ENCODE measurements at regions not wholly inside any gene's neighbourhood (a gene's known extent, or its start where the extent isn't known, plus 50 kb on each side); places are given as distances from the start of the nearest gene placed in this dataset.
"Not testable (repeated sequence)": the region's sequence is repeated elsewhere in the genome, so short reads cannot be mapped to it uniquely, and the experiment has no call there.

DNA sequence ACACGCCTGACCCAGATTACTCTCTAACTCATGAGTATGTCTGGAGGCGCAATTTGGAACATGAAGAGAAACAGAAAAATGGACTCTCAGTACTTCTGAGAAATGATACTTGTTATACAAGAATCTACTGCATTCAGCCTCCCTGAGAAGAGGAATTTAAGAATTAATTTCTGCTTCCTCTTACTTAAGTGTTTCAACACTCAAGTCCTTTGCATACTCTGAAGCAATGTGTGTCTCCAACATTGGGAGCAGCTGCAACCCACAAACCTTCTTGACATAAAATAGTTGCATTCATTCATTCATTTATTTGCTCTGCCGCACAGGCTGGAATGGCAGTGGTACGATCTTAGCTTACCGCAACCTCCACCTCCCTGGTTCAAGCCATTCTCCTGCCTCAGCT lies 199.8 kb downstream of the NPIPA7 start:
- H3K9me3 Mint-ChIP-seq = peaks cover 9% of the 10 kb centered on the region
- H3K27me3 Mint-ChIP-seq (ENCODE audit: low read depth) = peaks cover 3% of the 10 kb centered on the region
- H3K36me3 Mint-ChIP-seq (ENCODE audit: low read depth) = no peaks in the 10 kb centered on the region
- H3K4me1 Mint-ChIP-seq = no peaks in the 10 kb centered on the region
- TF ChIP-seq, protein P1, sequence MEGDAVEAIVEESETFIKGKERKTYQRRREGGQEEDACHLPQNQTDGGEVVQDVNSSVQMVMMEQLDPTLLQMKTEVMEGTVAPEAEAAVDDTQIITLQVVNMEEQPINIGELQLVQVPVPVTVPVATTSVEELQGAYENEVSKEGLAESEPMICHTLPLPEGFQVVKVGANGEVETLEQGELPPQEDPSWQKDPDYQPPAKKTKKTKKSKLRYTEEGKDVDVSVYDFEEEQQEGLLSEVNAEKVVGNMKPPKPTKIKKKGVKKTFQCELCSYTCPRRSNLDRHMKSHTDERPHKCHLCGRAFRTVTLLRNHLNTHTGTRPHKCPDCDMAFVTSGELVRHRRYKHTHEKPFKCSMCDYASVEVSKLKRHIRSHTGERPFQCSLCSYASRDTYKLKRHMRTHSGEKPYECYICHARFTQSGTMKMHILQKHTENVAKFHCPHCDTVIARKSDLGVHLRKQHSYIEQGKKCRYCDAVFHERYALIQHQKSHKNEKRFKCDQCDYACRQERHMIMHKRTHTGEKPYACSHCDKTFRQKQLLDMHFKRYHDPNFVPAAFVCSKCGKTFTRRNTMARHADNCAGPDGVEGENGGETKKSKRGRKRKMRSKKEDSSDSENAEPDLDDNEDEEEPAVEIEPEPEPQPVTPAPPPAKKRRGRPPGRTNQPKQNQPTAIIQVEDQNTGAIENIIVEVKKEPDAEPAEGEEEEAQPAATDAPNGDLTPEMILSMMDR (IDR thresholded peaks at IDR 0.05; ENCODE audit: unreplicated experiment in 3 of 3) = no peak
- no peak overlapping the region for H3K27ac Mint-ChIP-seq
- H3K4me3 Mint-ChIP-seq = no peak overlapping the region

DNA sequence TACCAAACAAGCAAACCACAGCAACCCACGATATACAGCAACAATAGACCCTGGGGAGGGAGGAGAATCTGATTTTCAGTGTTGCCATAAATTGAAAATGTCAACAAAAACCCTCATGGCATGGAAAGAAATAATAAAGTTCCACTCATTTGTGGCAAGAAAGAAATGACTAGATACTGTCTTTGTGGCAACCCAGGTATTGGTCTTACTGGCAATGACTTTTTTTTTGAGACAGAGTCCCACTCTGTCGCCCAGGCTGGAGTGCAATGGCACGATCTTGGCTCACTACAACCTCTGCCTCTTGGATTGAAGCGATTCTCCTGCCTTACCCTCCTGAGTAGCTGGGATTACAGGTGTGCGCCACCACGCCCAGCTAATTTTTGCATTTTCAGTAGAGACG lies 204.0 kb downstream of the NPIPA7 start:
- H3K36me3 Mint-ChIP-seq (ENCODE audit: low read depth); H3K4me3 Mint-ChIP-seq; H3K4me1 Mint-ChIP-seq; H3K27me3 Mint-ChIP-seq (ENCODE audit: low read depth); H3K27ac Mint-ChIP-seq; H3K9me3 Mint-ChIP-seq: not testable (repeated sequence)

DNA sequence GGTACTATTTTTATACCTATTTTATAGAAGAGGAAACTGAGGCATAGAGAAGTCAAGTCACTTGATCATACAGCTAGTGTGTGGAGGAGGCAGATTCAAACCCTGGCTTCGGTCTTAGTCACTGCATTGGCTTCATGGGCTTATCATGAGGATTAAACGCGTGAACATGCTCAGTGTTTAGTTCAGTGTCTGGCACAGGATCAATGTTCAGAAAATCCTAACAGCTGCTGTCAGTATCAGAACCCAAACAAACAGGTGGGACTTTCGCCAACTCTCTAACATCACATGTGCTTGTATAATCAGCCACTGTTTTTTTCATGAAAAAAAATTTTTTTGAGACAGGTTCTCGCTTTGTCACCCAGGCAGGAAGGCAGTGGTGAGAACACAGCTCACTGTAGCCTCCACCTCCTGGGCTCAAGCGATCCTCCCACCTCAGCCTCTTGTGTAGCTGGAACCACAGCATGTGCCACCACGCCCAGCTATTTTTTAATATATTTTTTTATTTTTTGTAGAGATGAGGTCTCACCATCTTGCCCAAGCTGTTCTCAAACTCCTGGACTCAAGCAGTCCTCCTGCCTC lies 207.2 kb downstream of the NPIPA7 start:
- not testable (repeated sequence) for H3K27ac Mint-ChIP-seq, H3K4me3 Mint-ChIP-seq

DNA sequence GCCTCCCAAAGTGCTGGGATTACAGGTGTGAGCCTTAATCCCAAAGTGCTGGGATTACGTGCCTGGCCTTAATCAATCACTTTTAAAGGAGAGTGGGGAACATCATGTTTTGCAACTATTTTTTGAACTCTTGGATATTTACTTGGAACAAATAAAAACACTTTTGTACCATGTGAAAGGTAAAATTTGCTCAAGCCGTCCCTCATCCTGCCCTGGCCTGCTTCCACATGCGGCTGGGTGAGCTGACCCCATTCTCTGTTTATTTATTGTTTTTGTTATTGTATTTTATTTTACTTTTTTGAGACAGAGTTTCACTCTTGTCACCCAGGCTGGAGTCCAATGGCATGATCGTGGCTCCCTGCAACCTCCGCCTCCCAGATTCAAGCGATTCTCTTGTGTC lies 208.0 kb downstream of the NPIPA7 start:
- H3K27me3 Mint-ChIP-seq (ENCODE audit: low read depth); H3K4me1 Mint-ChIP-seq; H3K27ac Mint-ChIP-seq; H3K9me3 Mint-ChIP-seq; H3K36me3 Mint-ChIP-seq (ENCODE audit: low read depth); H3K4me3 Mint-ChIP-seq: not testable (repeated sequence)

More for the DNA sequence above, 207.2 kb downstream of the NPIPA7 start:
- H3K4me1 Mint-ChIP-seq; H3K9me3 Mint-ChIP-seq; H3K27me3 Mint-ChIP-seq (ENCODE audit: low read depth); H3K36me3 Mint-ChIP-seq (ENCODE audit: low read depth): not testable (repeated sequence)

DNA sequence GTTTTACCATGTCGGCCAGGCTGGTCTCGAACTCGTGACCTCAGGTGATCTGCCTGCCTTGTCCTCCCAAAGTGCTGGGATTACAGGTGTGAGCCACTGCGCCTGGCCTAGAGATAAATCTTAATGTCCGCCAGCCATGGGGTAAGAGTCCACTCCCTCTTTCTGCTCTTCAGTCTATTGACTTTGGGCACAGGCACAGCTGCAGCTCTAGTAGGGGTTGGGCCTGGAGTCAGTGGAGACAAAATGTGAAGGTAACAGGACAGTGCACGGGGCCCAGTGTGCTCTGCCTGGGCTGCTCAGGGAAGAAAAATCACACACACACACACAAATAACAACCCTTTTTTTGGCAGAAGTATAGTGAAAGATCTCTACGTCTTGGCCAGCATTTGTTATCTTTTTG lies 209.5 kb downstream of the NPIPA7 start:
- not testable (repeated sequence) for H3K9me3 Mint-ChIP-seq; H3K4me3 Mint-ChIP-seq; H3K4me1 Mint-ChIP-seq; H3K36me3 Mint-ChIP-seq (ENCODE audit: low read depth); H3K27me3 Mint-ChIP-seq (ENCODE audit: low read depth); H3K27ac Mint-ChIP-seq

DNA sequence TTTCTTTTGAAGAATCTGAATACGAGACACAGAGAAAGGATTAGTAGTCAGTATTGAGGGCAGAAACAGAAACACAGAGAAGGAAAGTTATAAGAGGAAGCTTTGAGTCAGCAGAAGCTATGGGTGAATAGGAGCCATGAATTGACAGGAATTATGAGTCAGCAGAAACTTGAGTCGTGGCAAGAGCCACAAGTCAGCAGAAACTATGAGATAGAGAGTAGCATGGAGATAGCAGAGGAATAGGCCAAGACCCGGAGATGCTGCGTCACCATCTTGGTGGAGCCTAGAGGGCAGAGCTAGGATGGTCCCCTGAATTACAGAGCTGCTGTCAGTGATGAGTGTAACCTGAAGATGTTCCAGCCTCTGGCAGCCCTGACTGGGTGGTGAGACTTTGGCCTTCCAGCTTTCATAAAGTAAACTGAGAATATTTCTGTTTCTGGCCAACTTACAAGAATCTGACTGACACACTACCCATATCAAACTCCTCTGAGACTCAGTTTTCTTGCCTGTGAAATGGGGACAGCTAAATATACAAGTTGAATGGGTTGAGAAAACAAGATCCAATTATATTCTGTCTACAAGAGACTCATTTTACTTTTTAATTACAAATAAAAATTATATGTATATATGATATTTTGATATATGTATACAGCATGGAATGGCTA lies 211.8 kb downstream of the NPIPA7 start:
- not testable (repeated sequence) for H3K36me3 Mint-ChIP-seq (ENCODE audit: low read depth); H3K4me1 Mint-ChIP-seq; H3K27me3 Mint-ChIP-seq (ENCODE audit: low read depth); H3K27ac Mint-ChIP-seq; H3K4me3 Mint-ChIP-seq; H3K9me3 Mint-ChIP-seq

DNA sequence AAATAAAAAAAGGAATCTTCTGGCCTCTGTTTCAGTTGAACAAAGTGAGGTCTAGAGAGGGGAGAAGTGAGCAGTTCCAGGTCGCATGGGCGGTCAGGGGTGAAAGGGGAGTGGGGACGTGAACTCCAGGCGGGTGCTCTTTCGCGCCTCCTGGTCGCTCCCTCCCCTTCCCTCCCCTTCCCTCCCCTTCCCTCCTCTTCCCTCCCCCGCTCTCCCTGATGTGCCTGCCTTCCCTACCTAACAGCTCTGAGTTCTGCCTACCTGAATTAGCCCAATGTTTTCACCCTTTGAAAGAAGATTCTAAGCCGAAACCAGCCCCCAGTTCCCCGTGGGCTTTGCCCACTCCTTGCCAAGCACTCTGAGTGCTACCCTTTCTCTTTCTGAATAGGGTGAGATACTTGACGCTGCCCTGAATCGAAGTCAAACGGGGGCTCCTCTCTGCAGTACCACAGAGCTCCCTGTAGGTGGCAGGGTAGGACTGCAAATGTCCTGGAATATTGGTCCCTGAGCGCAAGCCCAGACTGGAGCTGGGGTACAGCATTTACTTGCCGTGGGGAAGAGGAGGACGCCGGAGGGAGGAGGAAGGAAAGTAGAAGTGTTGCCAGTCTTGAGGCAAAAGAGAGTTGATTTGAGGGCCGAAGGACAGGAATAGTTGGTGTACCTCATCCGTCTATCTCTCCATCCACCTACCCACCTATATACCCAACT lies 214.4 kb downstream of the NPIPA7 start:
- not testable (repeated sequence) for H3K4me3 Mint-ChIP-seq; H3K4me1 Mint-ChIP-seq; H3K9me3 Mint-ChIP-seq; H3K36me3 Mint-ChIP-seq (ENCODE audit: low read depth); H3K27ac Mint-ChIP-seq; H3K27me3 Mint-ChIP-seq (ENCODE audit: low read depth)
- TF ChIP-seq, protein P1 (IDR thresholded peaks at IDR 0.05; ENCODE audit: unreplicated experiment in 3 of 3) = peak; percentile 54 to 62 (median 61)

DNA sequence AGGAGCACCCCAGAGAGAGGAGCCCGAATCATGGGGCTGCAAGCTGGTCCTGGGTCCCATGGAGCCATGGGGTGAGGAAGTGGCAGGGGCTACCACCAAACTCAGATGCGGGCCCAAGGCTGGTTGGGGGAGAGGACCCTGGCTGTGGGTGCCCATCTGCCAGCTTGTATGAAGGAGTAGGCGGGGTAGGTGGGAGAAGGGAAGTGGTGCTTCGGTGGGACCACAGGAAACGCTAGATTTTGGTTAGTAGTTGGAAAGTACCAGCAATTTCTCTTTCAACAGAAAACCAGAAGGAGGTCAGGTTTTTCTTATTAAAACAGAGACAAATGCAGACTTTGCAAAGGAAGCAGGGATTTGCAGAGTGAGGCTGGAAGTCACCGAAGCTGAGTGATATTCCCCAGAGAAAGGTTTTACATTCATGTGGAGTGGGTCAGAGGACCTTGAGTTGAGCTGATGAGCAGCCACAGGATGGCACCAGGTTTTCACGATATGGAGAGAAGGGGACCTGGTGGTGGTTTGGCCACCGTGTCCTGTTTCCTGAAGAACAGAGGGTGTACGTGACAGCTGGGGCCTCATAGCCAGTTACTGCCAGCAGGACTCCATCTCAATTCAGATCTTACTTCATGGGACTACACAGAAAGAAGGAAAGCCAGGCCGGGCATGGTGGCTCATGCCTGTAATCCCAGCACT lies 216.2 kb downstream of the NPIPA7 start:
- not testable (repeated sequence) for H3K27ac Mint-ChIP-seq; H3K36me3 Mint-ChIP-seq (ENCODE audit: low read depth); H3K4me3 Mint-ChIP-seq; H3K4me1 Mint-ChIP-seq; H3K9me3 Mint-ChIP-seq; H3K27me3 Mint-ChIP-seq (ENCODE audit: low read depth)

DNA sequence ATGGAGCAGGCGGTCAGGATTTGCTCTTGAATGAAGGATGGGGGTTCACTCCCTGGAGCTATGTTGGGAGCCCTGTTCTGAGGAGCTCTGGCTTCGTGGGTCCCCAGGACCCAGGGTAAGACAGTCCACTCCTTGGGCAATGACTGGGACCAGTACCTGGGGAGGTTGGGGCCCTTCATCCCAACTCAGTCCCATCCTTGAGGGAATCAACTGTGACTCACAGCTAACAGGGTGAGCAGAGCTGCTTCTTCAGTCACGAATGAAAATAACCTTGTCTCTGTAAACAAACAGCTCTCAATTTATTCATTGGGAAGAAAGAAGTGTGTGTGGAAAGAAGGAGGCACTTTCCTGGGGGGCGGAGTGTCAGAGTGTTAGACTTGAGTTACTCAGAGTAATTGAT lies 222.3 kb downstream of the NPIPA7 start:
- H3K27ac Mint-ChIP-seq; H3K36me3 Mint-ChIP-seq (ENCODE audit: low read depth); H3K9me3 Mint-ChIP-seq; H3K4me3 Mint-ChIP-seq; H3K4me1 Mint-ChIP-seq: not testable (repeated sequence)
- peaks cover 11% of the 10 kb centered on the region for H3K27me3 Mint-ChIP-seq (ENCODE audit: low read depth)

DNA sequence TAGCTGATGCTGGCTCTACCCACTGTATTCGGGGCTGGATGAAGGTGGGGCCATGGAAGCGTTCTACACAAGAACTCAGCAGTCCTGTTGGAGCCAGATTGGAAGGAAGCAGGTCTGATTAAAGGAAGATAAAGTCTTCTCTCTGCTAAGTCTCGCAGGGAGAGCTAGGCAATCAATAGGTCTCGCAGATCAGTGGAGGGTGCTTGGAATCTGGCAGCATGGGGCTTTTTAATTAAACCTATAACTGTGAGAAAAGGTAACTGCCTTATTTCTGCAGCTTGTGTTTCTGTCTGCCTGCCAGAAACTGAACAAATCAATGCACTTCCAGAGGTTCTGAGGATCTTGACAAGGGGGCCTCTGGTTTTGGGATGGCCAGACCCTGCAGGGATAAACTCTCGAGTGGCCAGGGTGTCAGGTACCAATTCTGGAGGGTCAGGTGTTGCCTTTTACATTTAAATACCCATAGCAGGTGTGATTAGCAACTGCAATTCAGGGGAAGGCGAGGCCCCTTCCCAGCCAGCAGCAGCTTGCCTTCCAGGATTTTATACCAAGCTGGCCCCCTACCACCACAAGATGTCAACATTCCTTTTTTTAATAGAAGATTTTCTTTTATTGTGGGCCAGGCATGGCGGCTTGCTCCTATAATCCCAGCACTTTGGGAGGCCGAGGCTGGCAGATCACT lies 228.6 kb downstream of the NPIPA7 start:
- H3K9me3 Mint-ChIP-seq; H3K4me3 Mint-ChIP-seq; H3K4me1 Mint-ChIP-seq; H3K27me3 Mint-ChIP-seq (ENCODE audit: low read depth); H3K27ac Mint-ChIP-seq; H3K36me3 Mint-ChIP-seq (ENCODE audit: low read depth): not testable (repeated sequence)

DNA sequence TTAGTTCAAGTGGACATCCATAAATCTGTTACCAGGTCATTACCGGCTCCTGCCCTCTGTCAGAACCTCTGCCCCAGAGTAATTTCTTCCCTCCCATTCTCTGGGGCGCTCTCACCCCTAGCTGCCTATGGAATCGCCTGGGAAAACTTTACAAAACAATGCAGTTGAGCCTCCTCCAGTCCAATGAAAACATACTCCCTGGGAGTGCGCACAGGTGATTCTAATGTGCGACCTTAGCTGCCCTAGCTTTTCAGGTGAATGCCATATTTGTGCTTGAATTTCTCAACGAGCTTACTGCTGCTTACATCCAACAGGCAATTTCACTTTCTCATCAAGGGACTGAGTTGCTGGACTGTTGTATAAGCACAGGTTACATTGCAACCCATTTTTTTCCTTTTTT lies 230.7 kb downstream of the NPIPA7 start:
- not testable (repeated sequence) for H3K36me3 Mint-ChIP-seq (ENCODE audit: low read depth); H3K9me3 Mint-ChIP-seq; H3K4me1 Mint-ChIP-seq; H3K4me3 Mint-ChIP-seq; H3K27ac Mint-ChIP-seq; H3K27me3 Mint-ChIP-seq (ENCODE audit: low read depth)

DNA sequence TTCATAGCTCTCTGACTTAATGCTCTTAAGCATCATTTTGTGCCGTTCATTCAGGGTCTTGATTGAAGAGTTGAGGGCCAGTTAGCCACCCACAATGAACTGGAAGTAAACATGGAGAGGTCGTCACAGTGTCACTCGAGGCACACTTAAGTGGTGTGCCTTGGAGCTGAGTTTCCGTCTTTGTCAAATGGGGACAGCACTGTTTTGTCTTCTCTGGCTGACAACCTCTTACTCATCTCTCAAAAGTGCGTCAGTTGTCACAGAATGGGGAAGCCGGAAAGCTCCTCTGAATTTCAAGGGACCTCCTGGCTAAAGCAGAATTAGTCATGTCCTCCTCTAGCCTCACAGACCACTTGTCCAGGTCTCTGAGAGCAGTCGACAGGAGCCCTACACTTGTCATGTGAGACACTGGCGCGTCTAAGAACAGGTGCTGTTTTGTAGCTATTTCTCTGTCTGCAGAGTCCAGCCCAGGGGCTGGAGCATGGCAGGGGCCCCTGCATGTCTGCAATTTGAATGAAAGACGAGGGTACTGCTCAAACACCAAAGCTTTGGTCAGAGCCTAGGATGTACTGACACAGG lies 231.5 kb downstream of the NPIPA7 start:
- H3K4me1 Mint-ChIP-seq; H3K27me3 Mint-ChIP-seq (ENCODE audit: low read depth); H3K9me3 Mint-ChIP-seq; H3K36me3 Mint-ChIP-seq (ENCODE audit: low read depth); H3K4me3 Mint-ChIP-seq; H3K27ac Mint-ChIP-seq: not testable (repeated sequence)
